Right lobe of liver (tissue), 6 donors: ENCODE measurements at regions not wholly inside any gene's neighbourhood (a gene's known extent, or its start where the extent isn't known, plus 50 kb on each side); places are given as distances from the start of the nearest gene placed in this dataset.

ENCODE experiments used
- ATAC-seq, 4 donors: fragments of 200-7000 bp; cut with Tn5 transposase; one replicate each; pipeline ENCODE4 v1.9.1; 2020; ENCODE audit warnings: mild to moderate bottlenecking in 4 of 4, moderate library complexity in 4 of 4
- DNase-seq, 3 donors: peaks; one replicate each; pipeline ENCODE4 v3.0.0-alpha.2; 2020
- H3K27ac ChIP-seq, 3 donors: fragments of 200-600 bp; one replicate each; pipeline ENCODE4 v1.8.0; 2022
- H3K27me3 ChIP-seq, 2 donors: fragments of 200-600 bp; one replicate each; pipeline ENCODE4 v1.8.0; 2022
- H3K36me3 ChIP-seq, 4 donors: fragments of 200-600 bp; sonication (generic) in 1 of 4; one replicate each; pipeline versions ENCODE4 v1.5.1 to v1.8.0; 2017 to 2022; ENCODE audit warnings: control low read depth in 1 of 4
- H3K4me1 ChIP-seq, 4 donors: fragments of 200-600 bp; sonication (generic) in 1 of 4; one replicate each; pipeline versions ENCODE4 v1.5.1 to v1.8.0; 2017 to 2022; ENCODE audit warnings: control low read depth in 1 of 4
- H3K4me3 ChIP-seq, 3 donors: fragments of 200-600 bp; one replicate each; pipeline ENCODE4 v1.8.0; 2022
- H3K9me3 ChIP-seq, 4 donors: fragments of 200-600 bp; sonication (generic) in 1 of 4; one replicate each; pipeline versions ENCODE4 v1.5.1 to v1.8.0; 2017 to 2022; ENCODE audit warnings: control low read depth in 1 of 4
- POLR2A ChIP-seq: fragments of 450-650 bp; IDR thresholded peaks from one replicate; pipeline ENCODE4 v1.6.1; 2017; ENCODE audit warnings: antibody characterized with exemption, mild to moderate bottlenecking
- WGBS: methylation state at CpG from one replicate; pipeline ENCODE4 v1.1.6; 2018; ENCODE audit warnings: low coverage, low lambda C conversion rate; ENCODE audit not compliant: insufficient coverage; ENCODE audit errors: missing lambda C conversion rate; 5-methylcytosine and 5-hydroxymethylcytosine counted together
- intact Hi-C, 2 donors: fragments of 100-400 bp; cut with DNase I; formaldehyde crosslinking; loops; one replicate each; pipeline versions ENCODE4 v1.11.2 to v1.14.1; 2022
- TF ChIP-seq, protein P1 (sequence below), 4 donors: fragments of 200-600 bp in 3 of 4; fragments of 450-650 bp in 1 of 4; IDR thresholded peaks; one replicate each; pipeline versions ENCODE4 v1.5.1 to v1.8.0; 2016 to 2022; ENCODE audit warnings: antibody characterized with exemption in 4 of 4, mild to moderate bottlenecking in 2 of 4
- donor health status: DM: no; HTN: yes; CAD: no.
- donor health status: DM: no; HTN: no; CAD: no.
- donor health status: DM: no; HTN: no; CAD: no.
- donor health status: DM: no; HTN: yes; CAD: no.
- donor health status: DM: no; HTN: yes; CAD: no.

DNA sequence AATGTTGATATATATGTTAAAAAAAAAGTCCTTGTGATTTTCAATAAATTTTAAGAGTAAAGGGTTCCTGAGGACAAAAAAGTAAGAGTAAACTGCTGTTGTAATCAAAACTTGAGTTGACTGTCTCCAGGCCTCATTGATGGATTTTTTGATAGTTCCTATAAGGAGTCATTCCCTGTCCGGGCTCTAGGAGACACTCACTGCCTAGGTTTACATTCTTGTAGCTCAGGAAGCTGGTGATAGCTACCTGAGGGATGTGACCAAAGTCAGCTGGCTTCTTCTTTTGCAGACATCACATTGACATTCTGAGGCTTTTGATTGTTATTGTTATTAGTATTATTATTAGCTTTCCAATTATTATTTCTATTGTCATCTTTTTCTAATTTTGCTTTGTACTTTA lies 116.5 kb upstream of the FBXL7 start:
- no peaks in the 10 kb centered on the region for H3K4me1 ChIP-seq
- 67% methylated on average over 1 of the region's 1 CpG for WGBS

GRCh38 chr5:15383021-15383420 lies 117.0 kb upstream of the FBXL7 start:
- WGBS = 83% methylated on average over 3 of the region's 3 CpGs
- DNase-seq = no peak
- TF ChIP-seq POLR2A = no peak
- TF ChIP-seq, protein P1, sequence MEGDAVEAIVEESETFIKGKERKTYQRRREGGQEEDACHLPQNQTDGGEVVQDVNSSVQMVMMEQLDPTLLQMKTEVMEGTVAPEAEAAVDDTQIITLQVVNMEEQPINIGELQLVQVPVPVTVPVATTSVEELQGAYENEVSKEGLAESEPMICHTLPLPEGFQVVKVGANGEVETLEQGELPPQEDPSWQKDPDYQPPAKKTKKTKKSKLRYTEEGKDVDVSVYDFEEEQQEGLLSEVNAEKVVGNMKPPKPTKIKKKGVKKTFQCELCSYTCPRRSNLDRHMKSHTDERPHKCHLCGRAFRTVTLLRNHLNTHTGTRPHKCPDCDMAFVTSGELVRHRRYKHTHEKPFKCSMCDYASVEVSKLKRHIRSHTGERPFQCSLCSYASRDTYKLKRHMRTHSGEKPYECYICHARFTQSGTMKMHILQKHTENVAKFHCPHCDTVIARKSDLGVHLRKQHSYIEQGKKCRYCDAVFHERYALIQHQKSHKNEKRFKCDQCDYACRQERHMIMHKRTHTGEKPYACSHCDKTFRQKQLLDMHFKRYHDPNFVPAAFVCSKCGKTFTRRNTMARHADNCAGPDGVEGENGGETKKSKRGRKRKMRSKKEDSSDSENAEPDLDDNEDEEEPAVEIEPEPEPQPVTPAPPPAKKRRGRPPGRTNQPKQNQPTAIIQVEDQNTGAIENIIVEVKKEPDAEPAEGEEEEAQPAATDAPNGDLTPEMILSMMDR (IDR thresholded peaks at IDR 0.05) = no peak

More for the DNA sequence above, 116.5 kb upstream of the FBXL7 start:
- no peaks in the 10 kb centered on the region for H3K36me3 ChIP-seq
- no peaks in the 10 kb centered on the region for H3K27me3 ChIP-seq
- no peak overlapping the region for H3K4me3 ChIP-seq
- ATAC-seq (peak; percentile 33 to 54 (median 45)), DNase-seq (no peak)
- intact Hi-C loops = no loop called here
- TF ChIP-seq POLR2A = no peak
- TF ChIP-seq, protein P1 (IDR thresholded peaks at IDR 0.05) = peak in 2 of 4 donors; percentile 24 to 34
- H3K9me3 ChIP-seq = no peaks in the 10 kb centered on the region
- no peak overlapping the region for H3K27ac ChIP-seq

GRCh38 chr5:15377573-15378340 lies 122.2 kb upstream of the FBXL7 start:
- WGBS = 57% methylated on average over 1 of the region's 2 CpGs
- TF ChIP-seq POLR2A = no peak
- TF ChIP-seq, protein P1 (IDR thresholded peaks at IDR 0.05) = no peak
- Histone ChIP-seq H3K36me3 (no peaks in the 10 kb centered on the region), H3K27me3 (no peaks in the 10 kb centered on the region), H3K4me3 (no peak overlapping the region), H3K27ac (peak overlapping the region in 1 of 3 donors; percentile 29), H3K9me3 (no peaks in the 10 kb centered on the region), H3K4me1 (peaks cover 0 to 27% (median 2%) of the 10 kb centered on the region in 4 donors)
- intact Hi-C loops = no loop called here
- ATAC-seq (peak; percentile 81 to 95 (median 84)), DNase-seq (peak in 2 of 3 donors; percentile 54 to 58)

More at GRCh38 chr5:15383021-15383420, 117.0 kb upstream of the FBXL7 start:
- H3K36me3 ChIP-seq = no peaks in the 10 kb centered on the region
- ATAC-seq = no peak
- no peaks in the 10 kb centered on the region for H3K9me3 ChIP-seq
- H3K27ac ChIP-seq = no peak overlapping the region
- H3K27me3 ChIP-seq = no peaks in the 10 kb centered on the region
- intact Hi-C loops = no loop called here
- no peak overlapping the region for H3K4me3 ChIP-seq
- peaks cover 0 to 4% (median 0%) of the 10 kb centered on the region in 4 donors for H3K4me1 ChIP-seq

GRCh38 chr5:15376803-15377202 lies 123.2 kb upstream of the FBXL7 start:
- Histone ChIP-seq H3K4me1 (peaks cover 0 to 27% (median 2%) of the 10 kb centered on the region in 4 donors), H3K27ac (peak overlapping the region in 1 of 3 donors; percentile 29), H3K36me3 (no peaks in the 10 kb centered on the region), H3K9me3 (no peaks in the 10 kb centered on the region), H3K4me3 (no peak overlapping the region), H3K27me3 (no peaks in the 10 kb centered on the region)
- 58% methylated on average over 2 of the region's 2 CpGs for WGBS
- DNase-seq = no peak
- ATAC-seq = peak; percentile 69 to 87 (median 83)
- intact Hi-C loops = no loop called here
- TF ChIP-seq, protein P1 (IDR thresholded peaks at IDR 0.05) = no peak
- no peak for TF ChIP-seq POLR2A
